HFF-Myc (cell line): ENCODE measurements at regions not wholly inside any gene's neighbourhood (a gene's known extent, or its start where the extent isn't known, plus 50 kb on each side); places are given as distances from the start of the nearest gene placed in this dataset.

Experiments used
- DNase-seq: peaks from one replicate; pipeline ENCODE4 v3.0.0-alpha.2; 2011; ENCODE audit warnings: low read depth; ENCODE audit errors: extremely low read depth
- H3K4me3 ChIP-seq: replicated peaks from 2 replicates; pipeline ENCODE4 v1.5.1; 2011; ENCODE audit warnings: low read depth, mild to moderate bottlenecking, control low read depth, low read length
- CTCF ChIP-seq: IDR thresholded peaks from 2 replicates; pipeline ENCODE4 v1.5.1; 2012; ENCODE audit warnings: mild to moderate bottlenecking, low read depth, low read length, control low read depth; ENCODE audit errors: missing control alignments

- TF ChIP-seq CTCF = no peak
- no peak overlapping the region for H3K4me3 ChIP-seq
- no peak for DNase-seq
Measured at GRCh38 chr11:11076879-11077278, 219.0 kb upstream of the ZBED5 start.

- no peak overlapping the region for H3K4me3 ChIP-seq
- no peak for TF ChIP-seq CTCF
- no peak for DNase-seq
Measured at GRCh38 chr11:11076276-11076675, 218.4 kb upstream of the ZBED5 start.

- no peak for TF ChIP-seq CTCF
- no peak for DNase-seq
- no peak overlapping the region for H3K4me3 ChIP-seq
Measured at GRCh38 chr11:11075515-11076171, 217.8 kb upstream of the ZBED5 start.

- no peak for TF ChIP-seq CTCF
- H3K4me3 ChIP-seq = no peak overlapping the region
- no peak for DNase-seq
Measured at GRCh38 chr11:11074686-11075335, 217.0 kb upstream of the ZBED5 start.

GRCh38 chr11:11073996-11074395 lies 216.1 kb upstream of the ZBED5 start:
- H3K4me3 ChIP-seq = no peak overlapping the region
- DNase-seq = no peak
- TF ChIP-seq CTCF = no peak

- no peak for DNase-seq
- no peak overlapping the region for H3K4me3 ChIP-seq
- TF ChIP-seq CTCF = no peak
Measured at GRCh38 chr11:11072067-11072466, 214.2 kb upstream of the ZBED5 start.
